CD4-positive, alpha-beta T cell treated with Interleukin-6 at 100 ng/mL for 8 hours (primary cell): ENCODE measurements at regions not wholly inside any gene's neighbourhood (a gene's known extent, or its start where the extent isn't known, plus 50 kb on each side); places are given as distances from the start of the nearest gene placed in this dataset.

Source experiments
- DNase-seq: peaks from one replicate; pipeline ENCODE4 v3.0.0-alpha.2; 2020; ENCODE audit warnings: mixed read lengths, low spot score

GRCh38 chr7:131108212-131108940, 219.3 kb upstream of the MKLN1 start:
- DNase-seq: peak; percentile 66

GRCh38 chr7:131109011-131109758, 218.5 kb upstream of the MKLN1 start:
- no peak for DNase-seq

- DNase-seq: peak; percentile 80
Measured at GRCh38 chr7:131109759-131110296, 217.8 kb upstream of the MKLN1 start.

GRCh38 chr7:131110297-131111080, 217.2 kb upstream of the MKLN1 start:
- DNase-seq: no peak

GRCh38 chr7:131111081-131111576, 216.5 kb upstream of the MKLN1 start:
- DNase-seq: no peak

GRCh38 chr7:131111792-131112191, 215.9 kb upstream of the MKLN1 start:
- no peak for DNase-seq

- no peak for DNase-seq
Measured at GRCh38 chr7:131112431-131112830, 215.2 kb upstream of the MKLN1 start.

- DNase-seq: no peak
Measured at GRCh38 chr7:131115340-131115739, 212.3 kb upstream of the MKLN1 start.

- DNase-seq: no peak
Measured at GRCh38 chr7:131117439-131117838, 210.2 kb upstream of the MKLN1 start.

- no peak for DNase-seq
Measured at GRCh38 chr7:131119381-131119780, 208.3 kb upstream of the MKLN1 start.

- no peak for DNase-seq
Measured at GRCh38 chr7:131122394-131122793, 205.3 kb upstream of the MKLN1 start.

GRCh38 chr7:131124001-131124629, 203.6 kb upstream of the MKLN1 start:
- no peak for DNase-seq

- DNase-seq: no peak
Measured at GRCh38 chr7:131124867-131125266, 202.8 kb upstream of the MKLN1 start.

GRCh38 chr7:131130324-131130723, 197.4 kb upstream of the MKLN1 start:
- no peak for DNase-seq

- no peak for DNase-seq
Measured at GRCh38 chr7:131131012-131131745, 196.5 kb upstream of the MKLN1 start.

GRCh38 chr7:131131746-131132431, 195.8 kb upstream of the MKLN1 start:
- DNase-seq: no peak

GRCh38 chr7:131139462-131139861, 188.2 kb upstream of the MKLN1 start:
- no peak for DNase-seq

GRCh38 chr7:131141443-131141967, 186.2 kb upstream of the MKLN1 start:
- DNase-seq: no peak

- no peak for DNase-seq
Measured at GRCh38 chr7:131143869-131144268, 183.8 kb upstream of the MKLN1 start.

- DNase-seq: no peak
Measured at GRCh38 chr7:131145026-131145425, 182.7 kb upstream of the MKLN1 start.
